Lower leg skin (tissue), 4 donors: ENCODE measurements at regions not wholly inside any gene's neighbourhood (a gene's known extent, or its start where the extent isn't known, plus 50 kb on each side); places are given as distances from the start of the nearest gene placed in this dataset.
"Not testable (repeated sequence)": the region's sequence is repeated elsewhere in the genome, so short reads cannot be mapped to it uniquely, and the experiment has no call there.

Source experiments
- DNase-seq, 2 donors: peaks; one replicate each; pipeline ENCODE4 v3.0.0-alpha.2; 2019; ENCODE audit warnings: low spot score in 2 of 2
- H3K4me3 ChIP-seq: fragments of 200-600 bp; sonication (generic); 2 replicates; pipeline ENCODE4 v1.5.1; 2017; ENCODE audit warnings: mild to moderate bottlenecking, low read depth; ENCODE audit not compliant: poor library complexity, severe bottlenecking
- POLR2A ChIP-seq, 2 donors: fragments of 450-650 bp; IDR thresholded peaks; one replicate each; pipeline ENCODE4 v1.6.1; 2016 to 2017; ENCODE audit warnings: antibody characterized with exemption in 2 of 2, mild to moderate bottlenecking in 1 of 2, moderate library complexity in 1 of 2
- WGBS, 2 donors: methylation state at CpG; one replicate each; pipeline ENCODE4 v1.1.5; 2018; 5-methylcytosine and 5-hydroxymethylcytosine counted together
- intact Hi-C: fragments of 100-400 bp; cut with DNase I; formaldehyde crosslinking; loops from one replicate; pipeline ENCODE4 v1.15.0; 2023; ENCODE audit warnings: low total_unique reads
- TF ChIP-seq, protein P1 (sequence below), 3 donors: fragments of 450-650 bp; IDR thresholded peaks; one replicate each; pipeline ENCODE4 v1.5.1; 2016; ENCODE audit warnings: antibody characterized with exemption in 3 of 3, mild to moderate bottlenecking in 3 of 3, moderate library complexity in 2 of 3

DNA sequence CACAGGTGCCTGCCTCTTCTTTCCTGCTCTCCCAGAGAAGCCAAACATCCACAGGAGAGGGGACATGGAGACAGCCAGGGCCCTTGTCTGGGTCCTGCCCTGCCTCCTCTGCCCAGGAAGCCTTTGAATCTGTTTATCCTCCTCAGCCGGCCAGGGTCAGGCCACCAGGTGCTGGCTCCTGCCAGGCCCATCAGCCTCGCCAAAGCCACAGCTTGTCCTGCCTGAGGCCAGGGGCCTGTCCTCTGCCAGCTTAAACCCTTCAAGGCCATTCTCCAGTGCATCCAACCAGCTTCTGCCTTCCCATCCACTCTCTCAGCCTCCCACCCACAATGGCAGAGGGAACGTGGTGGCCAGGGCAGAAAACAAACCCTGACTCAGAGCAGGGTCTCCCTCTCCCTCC is 254.6 kb downstream of the ANKRD60 start:
- intact Hi-C loops, result no loop called here
- 57 to 84% methylated on average over 3 of the region's 3 CpGs for WGBS, 2 donors
- H3K4me3 ChIP-seq, result no peak overlapping the region
- TF ChIP-seq POLR2A (IDR thresholded peaks at IDR 0.05), result no peak
- TF ChIP-seq, protein P1, sequence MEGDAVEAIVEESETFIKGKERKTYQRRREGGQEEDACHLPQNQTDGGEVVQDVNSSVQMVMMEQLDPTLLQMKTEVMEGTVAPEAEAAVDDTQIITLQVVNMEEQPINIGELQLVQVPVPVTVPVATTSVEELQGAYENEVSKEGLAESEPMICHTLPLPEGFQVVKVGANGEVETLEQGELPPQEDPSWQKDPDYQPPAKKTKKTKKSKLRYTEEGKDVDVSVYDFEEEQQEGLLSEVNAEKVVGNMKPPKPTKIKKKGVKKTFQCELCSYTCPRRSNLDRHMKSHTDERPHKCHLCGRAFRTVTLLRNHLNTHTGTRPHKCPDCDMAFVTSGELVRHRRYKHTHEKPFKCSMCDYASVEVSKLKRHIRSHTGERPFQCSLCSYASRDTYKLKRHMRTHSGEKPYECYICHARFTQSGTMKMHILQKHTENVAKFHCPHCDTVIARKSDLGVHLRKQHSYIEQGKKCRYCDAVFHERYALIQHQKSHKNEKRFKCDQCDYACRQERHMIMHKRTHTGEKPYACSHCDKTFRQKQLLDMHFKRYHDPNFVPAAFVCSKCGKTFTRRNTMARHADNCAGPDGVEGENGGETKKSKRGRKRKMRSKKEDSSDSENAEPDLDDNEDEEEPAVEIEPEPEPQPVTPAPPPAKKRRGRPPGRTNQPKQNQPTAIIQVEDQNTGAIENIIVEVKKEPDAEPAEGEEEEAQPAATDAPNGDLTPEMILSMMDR (IDR thresholded peaks at IDR 0.05), result no peak
- no peak for DNase-seq

DNA sequence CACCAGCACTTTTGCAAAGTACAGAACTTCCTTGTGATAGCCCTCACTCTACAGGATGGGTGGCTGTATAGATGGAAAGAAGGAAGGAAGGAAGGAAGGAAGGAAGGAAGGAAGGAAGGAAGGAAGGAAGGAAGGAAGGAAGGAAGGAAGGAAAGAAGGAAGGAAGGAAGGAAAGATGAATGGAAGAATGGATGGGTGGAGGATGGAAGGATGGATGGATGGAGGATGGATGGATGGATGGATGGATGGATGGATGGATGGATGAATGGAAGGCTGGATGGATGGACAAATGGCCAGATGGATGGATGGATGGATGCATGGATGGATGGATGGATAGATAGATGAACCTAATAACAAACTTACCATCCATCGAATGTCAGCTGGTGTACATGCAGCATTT is 256.9 kb downstream of the ANKRD60 start:
- H3K4me3 ChIP-seq, DNase-seq, intact Hi-C loops: not testable (repeated sequence)
- WGBS, 2 donors, result 96 to 100% methylated on average over 1 of the region's 1 CpG

DNA sequence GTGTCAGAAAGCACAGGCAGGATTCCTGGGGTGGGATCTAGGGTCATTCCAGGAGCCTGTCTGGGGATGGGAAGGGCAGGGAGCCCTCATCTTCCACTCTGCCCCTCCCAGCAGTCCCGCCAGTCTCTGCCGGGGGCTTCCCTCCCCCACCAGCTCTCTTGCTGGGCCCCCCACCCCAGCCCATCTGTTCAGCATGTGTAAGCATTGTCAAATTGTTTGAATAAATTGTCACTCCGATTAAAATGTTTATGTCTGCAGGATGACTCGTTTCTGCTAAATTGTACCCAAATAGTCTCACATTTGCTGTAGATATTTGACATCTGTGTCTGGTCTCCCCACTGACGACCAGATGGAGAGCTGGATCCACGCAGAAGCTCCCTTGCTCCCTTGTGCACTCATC is 257.6 kb downstream of the ANKRD60 start:
- no peak overlapping the region for H3K4me3 ChIP-seq
- intact Hi-C loops, result no loop called here
- WGBS, 2 donors, result 52 to 62% methylated on average over 6 of the region's 6 CpGs
- no peak for DNase-seq
- TF ChIP-seq, protein P1 (IDR thresholded peaks at IDR 0.05), result no peak
- no peak for TF ChIP-seq POLR2A (IDR thresholded peaks at IDR 0.05)

DNA sequence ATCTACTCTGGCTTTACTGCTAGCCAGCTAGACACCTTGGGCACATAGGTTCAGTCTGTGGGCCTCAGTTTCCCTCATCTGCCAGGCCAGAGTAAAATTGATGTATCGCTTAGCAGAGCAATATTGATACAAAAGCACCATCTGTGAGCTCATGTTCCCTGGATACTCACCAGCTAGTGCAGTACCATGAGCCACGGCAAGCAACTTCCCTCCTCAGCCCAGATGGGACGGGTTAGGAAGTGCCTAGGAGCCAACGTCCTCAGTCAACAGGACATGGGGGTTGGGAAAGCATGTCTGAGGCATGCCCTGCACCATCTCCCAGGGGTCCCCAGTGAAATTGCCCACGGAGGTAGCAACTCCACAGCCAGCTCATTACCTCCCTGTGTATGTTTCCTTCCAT is 258.3 kb downstream of the ANKRD60 start:
- H3K4me3 ChIP-seq, result no peak overlapping the region
- WGBS, 2 donors, result 44 to 49% methylated on average over 5 of the region's 5 CpGs
- TF ChIP-seq POLR2A (IDR thresholded peaks at IDR 0.05), result no peak
- TF ChIP-seq, protein P1 (IDR thresholded peaks at IDR 0.05), result no peak
- intact Hi-C loops, result no loop called here
- DNase-seq, result no peak

DNA sequence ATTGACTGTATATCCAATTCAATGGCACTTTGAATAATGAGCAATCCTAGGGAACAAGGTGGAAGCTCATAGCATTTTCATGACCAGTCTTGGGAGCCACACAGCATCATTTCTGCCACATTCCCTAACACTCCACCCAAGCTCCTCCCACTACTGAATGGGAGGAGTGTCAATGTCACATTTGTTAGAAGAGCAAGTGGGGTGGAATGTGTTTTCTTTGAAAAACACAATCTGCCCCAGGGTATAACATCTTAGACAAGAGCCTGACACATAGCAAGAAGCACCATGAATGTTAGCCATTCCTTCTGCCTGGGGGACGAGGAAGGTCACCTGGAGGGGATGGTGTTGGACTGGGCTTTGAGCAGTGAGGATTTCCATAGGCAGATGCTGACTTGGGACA is 258.3 kb upstream of the PMEPA1 start:
- no peak overlapping the region for H3K4me3 ChIP-seq
- intact Hi-C loops, result no loop called here
- DNase-seq, result no peak
- 46 to 87% methylated on average over 1 of the region's 1 CpG for WGBS, 2 donors
- TF ChIP-seq POLR2A (IDR thresholded peaks at IDR 0.05), result no peak
- TF ChIP-seq, protein P1 (IDR thresholded peaks at IDR 0.05), result no peak

DNA sequence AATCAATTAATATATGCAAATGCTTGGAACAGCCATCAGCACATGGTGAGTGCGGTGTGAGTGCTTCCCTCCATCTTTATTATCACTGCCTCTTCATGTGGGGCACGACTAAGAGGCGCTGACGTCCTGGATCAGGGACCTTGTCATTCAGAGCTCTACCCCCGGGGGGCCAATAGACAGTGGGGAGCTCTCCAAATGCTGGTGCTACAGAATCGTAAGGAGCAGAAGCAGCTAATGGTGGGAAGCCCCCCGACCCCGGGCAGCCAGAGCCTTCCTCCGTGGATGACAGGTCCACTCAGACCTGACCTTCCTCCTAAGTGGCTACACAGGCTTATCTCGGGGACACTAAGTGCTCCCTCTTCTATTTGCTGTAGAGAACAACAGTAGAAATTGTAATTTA is 257.5 kb upstream of the PMEPA1 start:
- H3K4me3 ChIP-seq, result no peak overlapping the region
- no peak for DNase-seq
- TF ChIP-seq POLR2A (IDR thresholded peaks at IDR 0.05), result no peak
- TF ChIP-seq, protein P1 (IDR thresholded peaks at IDR 0.05), result no peak
- intact Hi-C loops, result no loop called here
- WGBS, 2 donors, result 89 to 90% methylated on average over 10 of the region's 10 CpGs
